ENCODE measurements at regions not wholly inside any gene's neighbourhood (a gene's known extent, or its start where the extent isn't known, plus 50 kb on each side); places are given as distances from the start of the nearest gene placed in this dataset.

- DNase-seq (ENCODE audit: low read depth), result no peak
- no peak for TF ChIP-seq CTCF (conservative IDR thresholded peaks at IDR 0.05; ENCODE audit: low read depth, low read length)
- no peak overlapping the region for H3K4me3 ChIP-seq (ENCODE audit: low read depth, low read length)
Observed at GRCh38 chr13:50593207-50593606, 250.3 kb downstream of the DLEU7 start.

GRCh38 chr13:50594276-50595051 lies 249.0 kb downstream of the DLEU7 start:
- DNase-seq (ENCODE audit: low read depth), result no peak
- H3K4me3 ChIP-seq (ENCODE audit: low read depth, low read length), result no peak overlapping the region
- no peak for TF ChIP-seq CTCF (conservative IDR thresholded peaks at IDR 0.05; ENCODE audit: low read depth, low read length)

- DNase-seq (ENCODE audit: low read depth), result no peak
- no peak overlapping the region for H3K4me3 ChIP-seq (ENCODE audit: low read depth, low read length)
- no peak for TF ChIP-seq CTCF (conservative IDR thresholded peaks at IDR 0.05; ENCODE audit: low read depth, low read length)
Observed at GRCh38 chr13:50595196-50595595, 248.3 kb downstream of the DLEU7 start.

GRCh38 chr13:50596156-50596555 lies 247.3 kb downstream of the DLEU7 start:
- no peak for DNase-seq (ENCODE audit: low read depth)
- H3K4me3 ChIP-seq (ENCODE audit: low read depth, low read length), result no peak overlapping the region
- TF ChIP-seq CTCF (conservative IDR thresholded peaks at IDR 0.05; ENCODE audit: low read depth, low read length), result no peak

- DNase-seq (ENCODE audit: low read depth), result no peak
- H3K4me3 ChIP-seq (ENCODE audit: low read depth, low read length), result no peak overlapping the region
- no peak for TF ChIP-seq CTCF (conservative IDR thresholded peaks at IDR 0.05; ENCODE audit: low read depth, low read length)
Observed at GRCh38 chr13:50596776-50597203, 246.7 kb downstream of the DLEU7 start.

- no peak for TF ChIP-seq CTCF (conservative IDR thresholded peaks at IDR 0.05; ENCODE audit: low read depth, low read length)
- H3K4me3 ChIP-seq (ENCODE audit: low read depth, low read length), result no peak overlapping the region
- DNase-seq (ENCODE audit: low read depth), result peak; percentile 22
Observed at GRCh38 chr13:50598338-50598737, 245.2 kb downstream of the DLEU7 start.

- H3K4me3 ChIP-seq (ENCODE audit: low read depth, low read length), result no peak overlapping the region
- TF ChIP-seq CTCF (conservative IDR thresholded peaks at IDR 0.05; ENCODE audit: low read depth, low read length), result no peak
- no peak for DNase-seq (ENCODE audit: low read depth)
Observed at GRCh38 chr13:50599046-50599445, 244.4 kb downstream of the DLEU7 start.

Measured in epithelial cell of proximal tubule (primary cell).